ENCODE measurements at regions not wholly inside any gene's neighbourhood (a gene's known extent, or its start where the extent isn't known, plus 50 kb on each side); places are given as distances from the start of the nearest gene placed in this dataset.

- H3K4me3 Mint-ChIP-seq = no peak overlapping the region
- H3K4me1 ChIP-seq (ENCODE audit: control insufficient read depth in 1 of 2, insufficient read depth in 2 of 2, low read length in 2 of 2) = no peaks in the 10 kb centered on the region
- intact Hi-C loops (cut with micrococcal nuclease) = no loop called here
These were observed 148.7 kb downstream of the PTCHD1 start for GRCh38 chrX:23483396-23483795.

GRCh38 chrX:23493941-23494374, 159.3 kb downstream of the PTCHD1 start:
- Histone ChIP-seq H3K27ac (ENCODE audit: low read depth in 1 of 2, low read length in 2 of 2) (no peak overlapping the region), H3K36me3 (replicated peaks in 1 of 2; ENCODE audit: control insufficient read depth in 1 of 2, insufficient read depth in 2 of 2, low read length in 2 of 2) (no peaks in the 10 kb centered on the region), H3K4me2 (replicated peaks; ENCODE audit: extremely low read depth, low read length, poor library complexity, severe bottlenecking) (no peak overlapping the region), H3K27me3 (ENCODE audit: control insufficient read depth in 2 of 2, insufficient read depth in 2 of 2, low read length in 2 of 2) (no peaks in the 10 kb centered on the region), H3K79me2 (ENCODE audit: insufficient read depth, low read length) (no peaks in the 10 kb centered on the region), H3K9ac (ENCODE audit: insufficient read depth, low read length, poor library complexity, severe bottlenecking) (no peak overlapping the region), H3K4me1 (ENCODE audit: control insufficient read depth in 1 of 2, insufficient read depth in 2 of 2, low read length in 2 of 2) (no peaks in the 10 kb centered on the region), H4K20me1 (ENCODE audit: insufficient read depth, low read length) (no peaks in the 10 kb centered on the region), H2AFZ (ENCODE audit: insufficient read depth, low read depth, low read length, poor library complexity, severe bottlenecking) (no peak overlapping the region), H3K4me3 (replicated peaks in 1 of 3; ENCODE audit: low read depth in 2 of 3, low read length in 3 of 3) (no peak overlapping the region), H3K9me3 (replicated peaks in 1 of 2; ENCODE audit: control insufficient read depth in 1 of 2, insufficient read depth in 1 of 2, low read length in 2 of 2) (no peaks in the 10 kb centered on the region)
- H3K9me3 Mint-ChIP-seq = peaks cover 0 to 8% (median 3%) of the 10 kb centered on the region in 7 donors
- H3K27me3 Mint-ChIP-seq (ENCODE audit: low read depth in 3 of 3) = peaks cover 0 to 3% (median 0%) of the 10 kb centered on the region in 3 donors
- H3K4me3 Mint-ChIP-seq = no peak overlapping the region
- no peaks in the 10 kb centered on the region for H3K36me3 Mint-ChIP-seq
- no CpG with 5 or more reads among the region's 3 CpGs for WGBS (ENCODE audit: insufficient coverage)
- no peak for DNase-seq
- no peak for TF ChIP-seq CTCF (IDR thresholded peaks at IDR 0.05)
- peaks cover 2% of the 10 kb centered on the region for H3K4me1 Mint-ChIP-seq
- H3K27ac Mint-ChIP-seq = no peak overlapping the region
- intact Hi-C loops (cut with micrococcal nuclease) = no loop called here

More at GRCh38 chrX:23483396-23483795, 148.7 kb downstream of the PTCHD1 start:
- Histone ChIP-seq H3K27me3 (ENCODE audit: control insufficient read depth in 2 of 2, insufficient read depth in 2 of 2, low read length in 2 of 2) (no peaks in the 10 kb centered on the region), H3K79me2 (ENCODE audit: insufficient read depth, low read length) (no peaks in the 10 kb centered on the region), H3K9ac (ENCODE audit: insufficient read depth, low read length, poor library complexity, severe bottlenecking) (no peak overlapping the region), H3K4me2 (replicated peaks; ENCODE audit: extremely low read depth, low read length, poor library complexity, severe bottlenecking) (no peak overlapping the region), H3K27ac (ENCODE audit: low read depth in 1 of 2, low read length in 2 of 2) (no peak overlapping the region), H3K9me3 (replicated peaks in 1 of 2; ENCODE audit: control insufficient read depth in 1 of 2, insufficient read depth in 1 of 2, low read length in 2 of 2) (peaks cover 0 to 5% of the 10 kb centered on the region in 2 donors), H3K36me3 (replicated peaks in 1 of 2; ENCODE audit: control insufficient read depth in 1 of 2, insufficient read depth in 2 of 2, low read length in 2 of 2) (no peaks in the 10 kb centered on the region), H4K20me1 (ENCODE audit: insufficient read depth, low read length) (no peaks in the 10 kb centered on the region), H2AFZ (ENCODE audit: insufficient read depth, low read depth, low read length, poor library complexity, severe bottlenecking) (no peak overlapping the region), H3K4me3 (replicated peaks in 1 of 3; ENCODE audit: low read depth in 2 of 3, low read length in 3 of 3) (no peak overlapping the region)
- Mint-ChIP-seq H3K27me3 (ENCODE audit: low read depth in 3 of 3) (no peaks in the 10 kb centered on the region), H3K27ac (no peak overlapping the region), H3K9me3 (peaks cover 0 to 10% (median 3%) of the 10 kb centered on the region in 7 donors), H3K36me3 (no peaks in the 10 kb centered on the region), H3K4me1 (no peaks in the 10 kb centered on the region)
- DNase-seq = no peak
- 100% methylated on average over 1 of the region's 3 CpGs for WGBS (ENCODE audit: insufficient coverage)
- no peak for TF ChIP-seq CTCF (IDR thresholded peaks at IDR 0.05)
